Stimulated activated CD8-positive, alpha-beta memory T cell treated with anti-CD3 and anti-CD28 coated beads, Interleukin-12 subunit alpha, Interleukin-12 subunit beta, amount 100 ng/mL, for 1 hour (primary cell): ENCODE measurements at regions not wholly inside any gene's neighbourhood (a gene's known extent, or its start where the extent isn't known, plus 50 kb on each side); places are given as distances from the start of the nearest gene placed in this dataset.

Experiments
- DNase-seq: peaks from one replicate; pipeline ENCODE4 v3.0.0-alpha.2; 2020; ENCODE audit warnings: low read depth

GRCh38 chr2:236499691-236500578, 69.7 kb upstream of the ACKR3 start:
- no peak for DNase-seq

- no peak for DNase-seq
Measured at GRCh38 chr2:236501026-236501425, 68.6 kb upstream of the ACKR3 start.

- no peak for DNase-seq
Measured at GRCh38 chr2:236501531-236501930, 68.1 kb upstream of the ACKR3 start.

- DNase-seq, result no peak
Measured at GRCh38 chr2:236503100-236503499, 66.5 kb upstream of the ACKR3 start.

- DNase-seq, result no peak
Measured at GRCh38 chr2:236503583-236503982, 66.0 kb upstream of the ACKR3 start.

- no peak for DNase-seq
Measured at GRCh38 chr2:236505041-236505440, 64.6 kb upstream of the ACKR3 start.

GRCh38 chr2:236505648-236506047, 64.0 kb upstream of the ACKR3 start:
- no peak for DNase-seq

GRCh38 chr2:236507393-236508085, 62.1 kb upstream of the ACKR3 start:
- DNase-seq, result peak; percentile 37

GRCh38 chr2:236508466-236508865, 61.2 kb upstream of the ACKR3 start:
- no peak for DNase-seq

- no peak for DNase-seq
Measured at GRCh38 chr2:236510034-236510433, 59.6 kb upstream of the ACKR3 start.

- no peak for DNase-seq
Measured at GRCh38 chr2:236511266-236511665, 58.4 kb upstream of the ACKR3 start.

- DNase-seq, result no peak
Measured at GRCh38 chr2:236512267-236512666, 57.4 kb upstream of the ACKR3 start.

GRCh38 chr2:236512902-236513435, 56.7 kb upstream of the ACKR3 start:
- peak; percentile 47 for DNase-seq

GRCh38 chr2:236513956-236514355, 55.7 kb upstream of the ACKR3 start:
- no peak for DNase-seq

GRCh38 chr2:236516708-236517107, 52.9 kb upstream of the ACKR3 start:
- DNase-seq, result no peak

- DNase-seq, result no peak
Measured at GRCh38 chr2:236517251-236518031, 52.2 kb upstream of the ACKR3 start.
